ENCODE measurements at regions not wholly inside any gene's neighbourhood (a gene's known extent, or its start where the extent isn't known, plus 50 kb on each side); places are given as distances from the start of the nearest gene placed in this dataset.
A peak's percentile ranks its signal among the peaks of the same experiment; 100 is the strongest.

GRCh38 chrX:74023203-74023602, 170.7 kb upstream of the XIST start:
- no peaks in the 10 kb centered on the region for H3K4me1 Mint-ChIP-seq
- POLR2A ChIA-PET, result no interaction called here
- H3K9me3 Mint-ChIP-seq, result peaks cover 60% of the 10 kb centered on the region
- peaks cover 66% of the 10 kb centered on the region for H3K36me3 Mint-ChIP-seq
- CTCF ChIA-PET, result no interaction called here
- ATAC-seq (no peak), DNase-seq (ENCODE audit: low spot score) (no peak)
- H3K27me3 Mint-ChIP-seq (ENCODE audit: low read depth), result no peaks in the 10 kb centered on the region; the same call in 1 of the 2 replicates
- no peak overlapping the region for H3K4me3 Mint-ChIP-seq
- no peak overlapping the region for H3K27ac Mint-ChIP-seq
- TF ChIP-seq ZNF281 (CRISPR knock-in tag; IDR thresholded peaks at IDR 0.05) (no peak), TEAD1 (CRISPR knock-in tag; IDR thresholded peaks at IDR 0.05) (no peak)

- no peak for ATAC-seq
- Mint-ChIP-seq H3K36me3 (peaks cover 45% of the 10 kb centered on the region), H3K4me1 (peaks cover 3% of the 10 kb centered on the region; the same call in 1 of the 2 replicates), H3K4me3 (no peak overlapping the region), H3K27me3 (ENCODE audit: low read depth) (no peaks in the 10 kb centered on the region; the same call in 1 of the 2 replicates), H3K9me3 (peaks cover 41% of the 10 kb centered on the region), H3K27ac (no peak overlapping the region)
- ChIA-PET CTCF (no interaction called here), POLR2A (no interaction called here)
- TF ChIP-seq ZNF317 (CRISPR knock-in tag; IDR thresholded peaks at IDR 0.05; ENCODE audit: borderline replicate concordance, low read depth) (no peak), ZNF121 (CRISPR knock-in tag; IDR thresholded peaks at IDR 0.05) (no peak), ZNF423 (CRISPR knock-in tag; IDR thresholded peaks at IDR 0.05) (no peak), CBFB (CRISPR knock-in tag; IDR thresholded peaks at IDR 0.05; ENCODE audit: low read depth) (no peak), CDX4 (CRISPR knock-in tag; IDR thresholded peaks at IDR 0.05; ENCODE audit: borderline replicate concordance) (no peak)
- DNase-seq (ENCODE audit: low spot score), result no peak
These were observed 165.7 kb upstream of the XIST start for GRCh38 chrX:74018253-74018652.

GRCh38 chrX:74015379-74016019, 163.0 kb upstream of the XIST start:
- H3K9me3 Mint-ChIP-seq, result peaks cover 21% of the 10 kb centered on the region
- H3K4me1 Mint-ChIP-seq, result peaks cover 3% of the 10 kb centered on the region; the same call in 1 of the 2 replicates
- peak; percentile 38 for DNase-seq (ENCODE audit: low spot score)
- POLR2A ChIA-PET, result no interaction called here
- peak; percentile 91 for ATAC-seq
- no peak overlapping the region for H3K27ac Mint-ChIP-seq
- H3K27me3 Mint-ChIP-seq (ENCODE audit: low read depth), result no peaks in the 10 kb centered on the region; the same call in 1 of the 2 replicates
- H3K36me3 Mint-ChIP-seq, result peaks cover 26% of the 10 kb centered on the region
- no peak overlapping the region for H3K4me3 Mint-ChIP-seq
- CTCF ChIA-PET, result interaction anchor here (0.7 to 1.8 kb wide), 7 partner anchors 72 to 726 kb away, joined by 3 to 6 read pairs (median 4); no protein-coding TSS in a partner anchor
- TF ChIP-seq CTCF (IDR thresholded peaks at IDR 0.05), result peak; percentile 67
- no peak for TF ChIP-seq PREB (CRISPR knock-in tag; IDR thresholded peaks at IDR 0.05; ENCODE audit: borderline replicate concordance)
- no peak for TF ChIP-seq GRHL2 (CRISPR knock-in tag; IDR thresholded peaks at IDR 0.05; ENCODE audit: insufficient replicate concordance, severe bottlenecking)
- no peak for TF ChIP-seq RORB (CRISPR knock-in tag; IDR thresholded peaks at IDR 0.05)
- TF ChIP-seq ZBTB21 (CRISPR knock-in tag; IDR thresholded peaks at IDR 0.05; ENCODE audit: borderline replicate concordance), result no peak
- no peak for TF ChIP-seq IRF2 (CRISPR knock-in tag; IDR thresholded peaks at IDR 0.05; ENCODE audit: borderline replicate concordance, low read depth)
